H9 (cell line): ENCODE measurements at regions not wholly inside any gene's neighbourhood (a gene's known extent, or its start where the extent isn't known, plus 50 kb on each side); places are given as distances from the start of the nearest gene placed in this dataset.

Experiments used
- DNase-seq: peaks from one replicate; pipeline ENCODE4 v3.0.0-alpha.2; 2017
- H2AFZ ChIP-seq: one replicate; pipeline ENCODE4 v1.6.1; 2013; ENCODE audit warnings: mild to moderate bottlenecking, low read length, control low read depth, moderate library complexity
- H2AK5ac ChIP-seq: 2 replicates; pipeline ENCODE4 v1.6.1; 2013; ENCODE audit warnings: low read length, control low read depth, mixed read lengths; ENCODE audit not compliant: insufficient read length
- H2BK120ac ChIP-seq: one replicate; pipeline ENCODE4 v1.6.1; 2013; ENCODE audit warnings: low read depth, mild to moderate bottlenecking, low read length, control low read depth, inconsistent platforms; ENCODE audit not compliant: poor library complexity, severe bottlenecking
- H2BK12ac ChIP-seq: 2 replicates; pipeline ENCODE4 v1.6.1; 2013; ENCODE audit warnings: low read length, control low read depth, mixed read lengths, low read depth; ENCODE audit not compliant: insufficient read length
- H2BK15ac ChIP-seq: 2 replicates; pipeline ENCODE4 v1.6.1; 2013; ENCODE audit warnings: low read depth, low read length, control low read depth
- H2BK20ac ChIP-seq: one replicate; pipeline ENCODE4 v1.6.1; 2013; ENCODE audit warnings: low read depth, mild to moderate bottlenecking, low read length, control low read depth, inconsistent platforms; ENCODE audit not compliant: poor library complexity, severe bottlenecking
- H2BK5ac ChIP-seq: 2 replicates; pipeline ENCODE4 v1.6.1; 2013; ENCODE audit warnings: low read length, control low read depth, mixed read lengths; ENCODE audit not compliant: insufficient read length
- H3K14ac ChIP-seq: 2 replicates; pipeline ENCODE4 v1.6.1; 2013; ENCODE audit warnings: low read length, control low read depth; ENCODE audit not compliant: insufficient read depth
- H3K18ac ChIP-seq: 2 replicates; pipeline ENCODE4 v1.6.1; 2013; ENCODE audit warnings: low read depth, mild to moderate bottlenecking, mixed read lengths, low read length, control low read depth; ENCODE audit not compliant: insufficient read length
- H3K23ac ChIP-seq: 2 replicates; pipeline ENCODE4 v1.6.1; 2013; ENCODE audit warnings: low read length, control low read depth, mixed read lengths, low read depth; ENCODE audit not compliant: insufficient read length
- H3K23me2 ChIP-seq: 2 replicates; pipeline ENCODE4 v1.6.1; 2013; ENCODE audit warnings: low read depth, mild to moderate bottlenecking, mixed read lengths, low read length, control low read depth; ENCODE audit not compliant: insufficient read length, poor library complexity, severe bottlenecking
- H3K27ac ChIP-seq: 2 replicates; pipeline ENCODE4 v1.5.1; 2013; ENCODE audit warnings: low read length, control low read depth, mixed read lengths, low read depth; ENCODE audit not compliant: insufficient read length
- H3K27me3 ChIP-seq: 2 replicates; pipeline ENCODE4 v1.6.1; 2013; ENCODE audit warnings: low read length, control low read depth, inconsistent platforms; ENCODE audit not compliant: insufficient read depth
- H3K4ac ChIP-seq: 2 replicates; pipeline ENCODE4 v1.6.1; 2013; ENCODE audit warnings: low read depth, mild to moderate bottlenecking, control low read depth, inconsistent platforms, low read length, moderate library complexity
- H3K4me1 ChIP-seq: 2 replicates; pipeline ENCODE4 v1.6.1; 2013; ENCODE audit warnings: low read length, control low read depth, inconsistent platforms; ENCODE audit not compliant: insufficient read depth
- H3K4me2 ChIP-seq: 2 replicates; pipeline ENCODE4 v1.6.1; 2013; ENCODE audit warnings: low read length, control low read depth, mixed read lengths; ENCODE audit not compliant: insufficient read length, insufficient read depth
- H3K56ac ChIP-seq: 2 replicates; pipeline ENCODE4 v1.6.1; 2013; ENCODE audit warnings: low read depth, mild to moderate bottlenecking, mixed read lengths, low read length, control low read depth; ENCODE audit not compliant: insufficient read length
- H3K79me1 ChIP-seq: 2 replicates; pipeline ENCODE4 v1.6.1; 2013; ENCODE audit warnings: low read depth, mild to moderate bottlenecking, moderate library complexity, low read length, control low read depth, inconsistent platforms; ENCODE audit not compliant: insufficient read depth, poor library complexity, severe bottlenecking
- H3K79me2 ChIP-seq: 2 replicates; pipeline ENCODE4 v1.6.1; 2013; ENCODE audit warnings: low read length, control low read depth, inconsistent platforms; ENCODE audit not compliant: insufficient read depth
- H3K9ac ChIP-seq: 2 replicates; pipeline ENCODE4 v1.6.1; 2013; ENCODE audit warnings: low read length, control low read depth, mixed read lengths; ENCODE audit not compliant: insufficient read length; ENCODE audit errors: extremely low read depth
- H3K9me3 ChIP-seq: one replicate; pipeline ENCODE4 v1.6.1; 2013; ENCODE audit warnings: low read depth, low read length, inconsistent platforms; ENCODE audit not compliant: control insufficient read depth
- H3T11ph ChIP-seq: one replicate; pipeline ENCODE4 v1.6.1; 2013; ENCODE audit warnings: mild to moderate bottlenecking, low read length, control low read depth, inconsistent platforms
- H4K20me1 ChIP-seq: one replicate; pipeline ENCODE4 v1.6.1; 2013; ENCODE audit not compliant: control insufficient read depth, insufficient read length, insufficient read depth
- H4K5ac ChIP-seq: 2 replicates; pipeline ENCODE4 v1.6.1; 2013; ENCODE audit warnings: low read depth, mild to moderate bottlenecking, mixed read lengths, low read length, control low read depth; ENCODE audit not compliant: insufficient read length
- H4K8ac ChIP-seq: replicated peaks from 2 replicates; pipeline ENCODE4 v1.6.1; 2013; ENCODE audit warnings: low read length, control low read depth, mixed read lengths, low read depth; ENCODE audit not compliant: insufficient read length
- H4K91ac ChIP-seq: 2 replicates; pipeline ENCODE4 v1.6.1; 2013; ENCODE audit warnings: low read depth, mild to moderate bottlenecking, moderate library complexity, mixed read lengths, low read length, control low read depth; ENCODE audit not compliant: insufficient read length
- H3K27ac Mint-ChIP-seq, 3 experiments: 2 replicates in 2 of 3; 3 replicates in 1 of 3; pipeline ENCODE4 v1.8.0; 2020 to 2021; ENCODE audit warnings: mixed read lengths in 3 of 3, mild to moderate bottlenecking in 1 of 3, moderate library complexity in 1 of 3
- H3K27me3 Mint-ChIP-seq: 2 replicates; pipeline ENCODE4 v1.8.0; 2021; ENCODE audit warnings: low read depth, mild to moderate bottlenecking, moderate library complexity, mixed read lengths
- H3K36me3 Mint-ChIP-seq, 3 experiments: 2 replicates in 2 of 3; 3 replicates in 1 of 3; pipeline ENCODE4 v1.8.0; 2020 to 2021; ENCODE audit warnings: low read depth in 3 of 3, mixed read lengths in 3 of 3; ENCODE audit not compliant: insufficient read depth in 1 of 3
- H3K4me1 Mint-ChIP-seq, 2 experiments: 2 replicates each; pipeline ENCODE4 v1.8.0; 2020; ENCODE audit warnings: mixed read lengths in 2 of 2
- H3K4me3 Mint-ChIP-seq, 2 experiments: 2 replicates in 1 of 2; 3 replicates in 1 of 2; pipeline ENCODE4 v1.8.0; 2020 to 2021; ENCODE audit warnings: mild to moderate bottlenecking in 2 of 2, mixed read lengths in 2 of 2, moderate library complexity in 1 of 2
- H3K9me3 Mint-ChIP-seq, 2 experiments: 2 replicates in 1 of 2; 3 replicates in 1 of 2; pipeline ENCODE4 v1.8.0; 2020; ENCODE audit warnings: mild to moderate bottlenecking in 2 of 2, mixed read lengths in 2 of 2, moderate library complexity in 1 of 2
- CTCF ChIP-seq: fragments of 200-600 bp; sonication (generic); conservative IDR thresholded peaks from 3 replicates; pipeline ENCODE4 v1.8.0; 2021; ENCODE audit warnings: antibody characterized with exemption, mild to moderate bottlenecking
- WGBS: extraction: QIAGEN DNeasy Blood & Tissue Kit; methylation state at CpG from one replicate; pipeline ENCODE4 v1.1.7; 2013; ENCODE audit warnings: missing lambda C conversion rate, low lambda C conversion rate, mixed read lengths; ENCODE audit not compliant: insufficient read length; ENCODE audit errors: extremely low coverage; 5-methylcytosine and 5-hydroxymethylcytosine counted together

DNA sequence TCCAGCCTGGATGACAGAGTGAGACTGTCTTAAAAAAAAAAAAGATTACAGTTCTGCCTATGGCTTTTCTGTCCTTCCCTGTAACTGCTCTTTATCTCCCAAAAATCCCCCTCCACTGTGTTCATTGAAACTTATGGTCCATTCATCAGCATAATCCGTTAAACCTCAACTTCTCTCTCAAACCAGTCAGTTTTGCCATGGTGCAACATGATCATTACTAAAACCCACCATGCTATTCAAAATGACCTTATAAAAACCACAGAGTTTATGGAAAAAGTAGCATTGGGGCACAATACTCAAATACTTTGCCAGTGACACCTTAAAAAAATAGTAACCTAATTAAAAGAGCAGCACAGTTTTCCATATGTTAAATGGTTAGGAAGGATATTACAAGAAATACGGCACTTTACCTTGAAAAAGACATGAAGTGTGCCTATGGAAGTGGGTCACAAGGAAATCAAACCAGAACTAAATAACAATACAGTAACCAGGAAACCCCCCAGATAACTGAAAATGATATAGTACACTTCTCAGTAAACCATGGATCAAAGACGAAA lies 74.0 kb upstream of the ST8SIA6 start:
- no peak overlapping the region for H3K4me3 Mint-ChIP-seq
- no peaks in the 10 kb centered on the region for H3K23me2 ChIP-seq
- no peak overlapping the region for H3K4me2 ChIP-seq
- TF ChIP-seq CTCF, result no peak
- no peaks in the 10 kb centered on the region for H3K9me3 Mint-ChIP-seq
- no peak overlapping the region for H2AFZ ChIP-seq
- no peaks in the 10 kb centered on the region for H3K4me1 ChIP-seq
- H3K27me3 ChIP-seq, result no peaks in the 10 kb centered on the region
- H2BK120ac ChIP-seq, result no peak overlapping the region
- no peaks in the 10 kb centered on the region for H4K20me1 ChIP-seq
- WGBS, result no CpG with 5 or more reads among the region's 3 CpGs
- no peak overlapping the region for H4K91ac ChIP-seq
- no peak overlapping the region for H4K5ac ChIP-seq
- H3K79me1 ChIP-seq, result no peaks in the 10 kb centered on the region
- H3K4ac ChIP-seq, result no peak overlapping the region
- H3K9ac ChIP-seq, result no peak overlapping the region
- H3K14ac ChIP-seq, result no peak overlapping the region
- no peak overlapping the region for H2BK12ac ChIP-seq
- no peak overlapping the region for H3K56ac ChIP-seq
- H2BK20ac ChIP-seq, result no peak overlapping the region
- H3K27me3 Mint-ChIP-seq, result no peaks in the 10 kb centered on the region
- H4K8ac ChIP-seq, result no peak overlapping the region
- H3K18ac ChIP-seq, result no peak overlapping the region
- no peak overlapping the region for H3K23ac ChIP-seq
- H2BK15ac ChIP-seq, result no peak overlapping the region
- no peak overlapping the region for H3T11ph ChIP-seq
- H2AK5ac ChIP-seq, result no peak overlapping the region
- H3K27ac Mint-ChIP-seq, result no peak overlapping the region
- no peak for DNase-seq
- H3K4me1 Mint-ChIP-seq, result peaks cover 15% of the 10 kb centered on the region in 2 experiments
- H3K9me3 ChIP-seq, result no peaks in the 10 kb centered on the region
- H3K27ac ChIP-seq, result no peak overlapping the region
- H3K79me2 ChIP-seq, result no peaks in the 10 kb centered on the region
- H3K36me3 Mint-ChIP-seq, result peaks cover 0 to 4% (median 3%) of the 10 kb centered on the region in 3 experiments; a peak in 2 of 7 replicates
- no peak overlapping the region for H2BK5ac ChIP-seq
